HepG2 (cell line): ENCODE measurements at regions not wholly inside any gene's neighbourhood (a gene's known extent, or its start where the extent isn't known, plus 50 kb on each side); places are given as distances from the start of the nearest gene placed in this dataset.

Experiments
- ATAC-seq: fragments of 200-7000 bp; cut with Tn5 transposase; 3 replicates; pipeline ENCODE4 v1.9.1; 2020; ENCODE audit warnings: mild to moderate bottlenecking, moderate library complexity
- BruUV-seq: library from RNA; stranded (reverse); fragments of 400-500 nt; replicated peaks from 2 replicates; lab custom pipeline; 2021; lab: Mats Ljungman, UMichigan
- CTCF ChIA-PET: fragments of 300-600 bp; formaldehyde crosslinking; extraction: SDS; loops from one replicate; lab custom pipeline; 2021; ENCODE audit warnings: low total read pairs, inconsistent platforms, low intra/inter-chr PET ratio; lab: Yijun Ruan, JAX
- POLR2A ChIA-PET: fragments of 350-600 bp; sonication (Branson Sonifier 250); formaldehyde crosslinking; loops from one replicate; lab custom pipeline; 2020; ENCODE audit warnings: antibody characterized with exemption, inconsistent platforms; lab: Yijun Ruan, JAX
- DNase-seq: peaks from one replicate; pipeline ENCODE4 v3.0.0-alpha.2; 2015; ENCODE audit warnings: low spot score
- FAIRE-seq: peaks from 3 replicates; lab custom pipeline; 2011; peaks lifted over from hg19 to GRCh38; lab: Jason Lieb, UNC
- H2AFZ ChIP-seq: one replicate; pipeline ENCODE4 v1.6.1; 2011; ENCODE audit warnings: low read length, inconsistent platforms
- H3K27ac ChIP-seq: fragments of 300-600 bp; 3 replicates; pipeline ENCODE4 v1.8.0; 2011; ENCODE audit warnings: mixed run types, mild to moderate bottlenecking, mixed read lengths, low read length, inconsistent platforms; ENCODE audit not compliant: insufficient read depth; ENCODE audit errors: extremely low read length
- H3K27me3 ChIP-seq, 2 experiments: fragments of 200-600 bp in 1 of 2; 2 replicates in 1 of 2; 3 replicates in 1 of 2; pipeline versions ENCODE4 v1.6.0 to v1.8.0; 2011; ENCODE audit warnings: low read length in 2 of 2, mild to moderate bottlenecking in 2 of 2, moderate library complexity in 2 of 2, inconsistent platforms in 1 of 2; ENCODE audit not compliant: insufficient read depth in 2 of 2, control insufficient read depth in 1 of 2
- H3K36me3 ChIP-seq, 2 experiments: fragments of 200-600 bp in 1 of 2; replicated peaks in 1 of 2; 2 replicates in 1 of 2; 3 replicates in 1 of 2; pipeline versions ENCODE4 v1.5.1 to v1.8.0; 2011; ENCODE audit warnings: low read length in 2 of 2, inconsistent platforms in 1 of 2; ENCODE audit not compliant: insufficient read depth in 2 of 2, control insufficient read depth in 1 of 2
- H3K4me1 ChIP-seq: 2 replicates; pipeline ENCODE4 v1.5.1; 2012; ENCODE audit warnings: low read length, inconsistent platforms; ENCODE audit not compliant: insufficient read depth
- H3K4me2 ChIP-seq: 2 replicates; pipeline ENCODE4 v1.6.0; 2011; ENCODE audit warnings: low read depth, low read length, inconsistent platforms
- H3K4me3 ChIP-seq, 3 experiments: fragments of 200-600 bp in 1 of 3; sonication (generic), shearing (Covaris generic) in 1 of 3; replicated peaks in 1 of 3; 2 replicates each; pipeline ENCODE4 v1.5.1; 2011 to 2016; ENCODE audit warnings: low read length in 3 of 3, inconsistent platforms in 2 of 3, low read depth in 2 of 3, mild to moderate bottlenecking in 2 of 3, control low read depth in 1 of 3, mixed read lengths in 1 of 3; ENCODE audit not compliant: insufficient read depth in 1 of 3
- H3K79me2 ChIP-seq: one replicate; pipeline ENCODE4 v1.6.1; 2011; ENCODE audit warnings: low read length, inconsistent platforms; ENCODE audit not compliant: insufficient read depth
- H3K9ac ChIP-seq: 2 replicates; pipeline ENCODE4 v1.6.0; 2011; ENCODE audit warnings: mild to moderate bottlenecking, low read depth, low read length, inconsistent platforms; ENCODE audit not compliant: insufficient read depth
- H3K9me3 ChIP-seq: 2 replicates; pipeline ENCODE4 v1.5.1; 2012; ENCODE audit warnings: mild to moderate bottlenecking, low read length
- H4K20me1 ChIP-seq: 2 replicates; pipeline ENCODE4 v1.6.0; 2011; ENCODE audit warnings: inconsistent platforms, mild to moderate bottlenecking, low read length, moderate library complexity; ENCODE audit not compliant: insufficient read depth
- GATAD1 ChIP-seq: IDR thresholded peaks from 2 replicates; pipeline ENCODE4 v1.6.1; 2016; ENCODE audit warnings: missing genetic modification reagents, missing compliant biosample characterization
- HDAC1 ChIP-seq: sonication (generic); formaldehyde crosslinking; IDR thresholded peaks from 2 replicates; pipeline ENCODE4 v1.5.1; 2020; ENCODE audit warnings: mild to moderate bottlenecking, missing genetic modification reagents
- KDM5A ChIP-seq: fragments of 200-600 bp; sonication (generic); IDR thresholded peaks from 2 replicates; pipeline ENCODE4 v1.7.0; 2018; ENCODE audit warnings: antibody characterized with exemption, mild to moderate bottlenecking, low read length, borderline replicate concordance
- MAFF ChIP-seq: IDR thresholded peaks from 2 replicates; pipeline ENCODE4 v1.6.1; 2011; ENCODE audit warnings: low read depth, low read length, improper control_type of control experiment
- NCOA2 ChIP-seq: sonication (generic); formaldehyde crosslinking; IDR thresholded peaks from 2 replicates; pipeline ENCODE4 v1.8.0; 2022; ENCODE audit warnings: inconsistent platforms
- RORA ChIP-seq: sonication (generic); formaldehyde crosslinking; IDR thresholded peaks from 2 replicates; pipeline ENCODE4 v1.5.0; 2020; ENCODE audit warnings: mild to moderate bottlenecking, missing genetic modification reagents, moderate library complexity
- SMARCC2 ChIP-seq: fragments of 450-650 bp; IDR thresholded peaks from 2 replicates; pipeline ENCODE4 v1.6.1; 2017; ENCODE audit warnings: antibody characterized with exemption, mild to moderate bottlenecking
- SRF ChIP-seq: IDR thresholded peaks from 2 replicates; pipeline ENCODE4 v1.6.1; 2011; ENCODE audit warnings: mild to moderate bottlenecking, low read depth, low read length, moderate library complexity
- TMF1 ChIP-seq: sonication (generic); formaldehyde crosslinking; IDR thresholded peaks from 2 replicates; pipeline ENCODE4 v1.8.1; 2022; ENCODE audit warnings: low read depth, missing genetic modification reagents
- ZNF510 ChIP-seq: sonication (generic); formaldehyde crosslinking; IDR thresholded peaks from 2 replicates; pipeline ENCODE4 v1.4.0; 2020; ENCODE audit warnings: low read depth, mild to moderate bottlenecking, missing genetic modification reagents
- ZNF891 ChIP-seq: sonication (generic); formaldehyde crosslinking; IDR thresholded peaks from 2 replicates; pipeline ENCODE4 v1.5.0; 2020; ENCODE audit warnings: mild to moderate bottlenecking, missing genetic modification reagents
- WGBS: methylation state at CpG from one replicate; pipeline ENCODE4 v1.1.6; 2017; ENCODE audit warnings: low lambda C conversion rate; 5-methylcytosine and 5-hydroxymethylcytosine counted together
- in situ Hi-C: cut with HindIII; loops from 2 replicates; pipeline ENCODE4 v1.10.0; 2017; ENCODE audit warnings: low pct_unique_long_range_greater_than_20kb; ENCODE audit not compliant: extremely low pct_ligation_motif_present
- intact Hi-C: fragments of 100-400 bp; cut with micrococcal nuclease; formaldehyde crosslinking; loops from one replicate; pipeline ENCODE4 v1.10.0; 2022; ENCODE audit not compliant: unreplicated experiment
- TF ChIP-seq, protein P1 (sequence below): sonication (generic); formaldehyde crosslinking; IDR thresholded peaks from 2 replicates; pipeline ENCODE4 v1.5.1; 2020; ENCODE audit warnings: missing genetic modification reagents, mild to moderate bottlenecking, borderline replicate concordance
- TF ChIP-seq, protein P2 (sequence below): sonication (generic); formaldehyde crosslinking; IDR thresholded peaks from 2 replicates; pipeline ENCODE4 v1.4.0; 2020; ENCODE audit warnings: missing genetic modification reagents
- TF ChIP-seq, protein P3 (sequence below): sonication (generic); formaldehyde crosslinking; IDR thresholded peaks from 2 replicates; pipeline ENCODE4 v1.9.0; 2022; ENCODE audit warnings: low read depth, missing genetic modification reagents
- TF ChIP-seq, protein P4 (sequence below): sonication (generic); formaldehyde crosslinking; IDR thresholded peaks from 2 replicates; pipeline ENCODE4 v1.4.0; 2020; ENCODE audit warnings: mild to moderate bottlenecking, missing genetic modification reagents
- TF ChIP-seq, protein P5 (sequence below): conservative IDR thresholded peaks from 2 replicates; pipeline ENCODE4 v1.6.1; 2018; ENCODE audit warnings: missing genetic modification reagents

DNA sequence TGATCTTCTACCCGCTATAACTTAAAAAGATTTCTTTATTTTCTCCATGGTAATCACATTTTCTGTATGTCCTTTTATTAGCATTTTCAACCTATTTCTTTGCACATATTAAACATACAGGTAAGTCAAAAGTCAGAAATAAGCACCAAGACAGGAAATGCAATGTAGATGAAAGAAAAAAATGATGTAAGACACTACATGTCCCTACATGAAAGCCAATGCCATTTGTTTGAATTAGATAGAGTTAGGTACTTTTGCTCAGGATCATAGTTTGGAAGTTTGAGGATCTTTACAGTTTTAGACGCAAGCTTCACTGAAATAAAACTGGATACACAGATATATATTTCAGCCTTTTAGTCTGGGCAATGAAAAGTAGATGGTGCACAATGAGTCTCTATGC is 453.1 kb upstream of the MEF2C start:
- no peak for DNase-seq
- Histone ChIP-seq H3K27ac (no peak overlapping the region), H3K9ac (no peak overlapping the region), H3K27me3 (no peaks in the 10 kb centered on the region), H3K4me3 (no peak overlapping the region), H2AFZ (no peak overlapping the region), H4K20me1 (no peaks in the 10 kb centered on the region), H3K4me2 (no peak overlapping the region), H3K79me2 (no peaks in the 10 kb centered on the region), H3K4me1 (no peaks in the 10 kb centered on the region), H3K9me3 (no peaks in the 10 kb centered on the region), H3K36me3 (no peaks in the 10 kb centered on the region)
- WGBS: 2% methylated on average over 2 of the region's 2 CpGs
- CTCF ChIA-PET: no interaction called here
- intact Hi-C loops (no loop called here), in situ Hi-C loops (no loop called here)
- ATAC-seq: no peak
- POLR2A ChIA-PET: no interaction called here
- no TSS peak for BruUV-seq
- no peak for FAIRE-seq
- TF ChIP-seq SMARCC2 (no peak), ZNF891 (CRISPR knock-in tag) (no peak), HDAC1 (CRISPR knock-in tag) (no peak), MAFF (no peak), SRF (no peak), TMF1 (CRISPR knock-in tag) (no peak), NCOA2 (CRISPR knock-in tag) (no peak), KDM5A (no peak), ZNF510 (CRISPR knock-in tag) (no peak), GATAD1 (CRISPR knock-in tag) (no peak), RORA (CRISPR knock-in tag) (no peak)
- TF ChIP-seq, protein P1, sequence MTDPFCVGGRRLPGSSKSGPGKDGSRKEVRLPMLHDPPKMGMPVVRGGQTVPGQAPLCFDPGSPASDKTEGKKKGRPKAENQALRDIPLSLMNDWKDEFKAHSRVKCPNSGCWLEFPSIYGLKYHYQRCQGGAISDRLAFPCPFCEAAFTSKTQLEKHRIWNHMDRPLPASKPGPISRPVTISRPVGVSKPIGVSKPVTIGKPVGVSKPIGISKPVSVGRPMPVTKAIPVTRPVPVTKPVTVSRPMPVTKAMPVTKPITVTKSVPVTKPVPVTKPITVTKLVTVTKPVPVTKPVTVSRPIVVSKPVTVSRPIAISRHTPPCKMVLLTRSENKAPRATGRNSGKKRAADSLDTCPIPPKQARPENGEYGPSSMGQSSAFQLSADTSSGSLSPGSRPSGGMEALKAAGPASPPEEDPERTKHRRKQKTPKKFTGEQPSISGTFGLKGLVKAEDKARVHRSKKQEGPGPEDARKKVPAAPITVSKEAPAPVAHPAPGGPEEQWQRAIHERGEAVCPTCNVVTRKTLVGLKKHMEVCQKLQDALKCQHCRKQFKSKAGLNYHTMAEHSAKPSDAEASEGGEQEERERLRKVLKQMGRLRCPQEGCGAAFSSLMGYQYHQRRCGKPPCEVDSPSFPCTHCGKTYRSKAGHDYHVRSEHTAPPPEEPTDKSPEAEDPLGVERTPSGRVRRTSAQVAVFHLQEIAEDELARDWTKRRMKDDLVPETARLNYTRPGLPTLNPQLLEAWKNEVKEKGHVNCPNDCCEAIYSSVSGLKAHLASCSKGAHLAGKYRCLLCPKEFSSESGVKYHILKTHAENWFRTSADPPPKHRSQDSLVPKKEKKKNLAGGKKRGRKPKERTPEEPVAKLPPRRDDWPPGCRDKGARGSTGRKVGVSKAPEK (CRISPR knock-in tag): no peak
- TF ChIP-seq, protein P2, sequence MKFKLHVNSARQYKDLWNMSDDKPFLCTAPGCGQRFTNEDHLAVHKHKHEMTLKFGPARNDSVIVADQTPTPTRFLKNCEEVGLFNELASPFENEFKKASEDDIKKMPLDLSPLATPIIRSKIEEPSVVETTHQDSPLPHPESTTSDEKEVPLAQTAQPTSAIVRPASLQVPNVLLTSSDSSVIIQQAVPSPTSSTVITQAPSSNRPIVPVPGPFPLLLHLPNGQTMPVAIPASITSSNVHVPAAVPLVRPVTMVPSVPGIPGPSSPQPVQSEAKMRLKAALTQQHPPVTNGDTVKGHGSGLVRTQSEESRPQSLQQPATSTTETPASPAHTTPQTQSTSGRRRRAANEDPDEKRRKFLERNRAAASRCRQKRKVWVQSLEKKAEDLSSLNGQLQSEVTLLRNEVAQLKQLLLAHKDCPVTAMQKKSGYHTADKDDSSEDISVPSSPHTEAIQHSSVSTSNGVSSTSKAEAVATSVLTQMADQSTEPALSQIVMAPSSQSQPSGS (CRISPR knock-in tag): no peak
- TF ChIP-seq, protein P3, sequence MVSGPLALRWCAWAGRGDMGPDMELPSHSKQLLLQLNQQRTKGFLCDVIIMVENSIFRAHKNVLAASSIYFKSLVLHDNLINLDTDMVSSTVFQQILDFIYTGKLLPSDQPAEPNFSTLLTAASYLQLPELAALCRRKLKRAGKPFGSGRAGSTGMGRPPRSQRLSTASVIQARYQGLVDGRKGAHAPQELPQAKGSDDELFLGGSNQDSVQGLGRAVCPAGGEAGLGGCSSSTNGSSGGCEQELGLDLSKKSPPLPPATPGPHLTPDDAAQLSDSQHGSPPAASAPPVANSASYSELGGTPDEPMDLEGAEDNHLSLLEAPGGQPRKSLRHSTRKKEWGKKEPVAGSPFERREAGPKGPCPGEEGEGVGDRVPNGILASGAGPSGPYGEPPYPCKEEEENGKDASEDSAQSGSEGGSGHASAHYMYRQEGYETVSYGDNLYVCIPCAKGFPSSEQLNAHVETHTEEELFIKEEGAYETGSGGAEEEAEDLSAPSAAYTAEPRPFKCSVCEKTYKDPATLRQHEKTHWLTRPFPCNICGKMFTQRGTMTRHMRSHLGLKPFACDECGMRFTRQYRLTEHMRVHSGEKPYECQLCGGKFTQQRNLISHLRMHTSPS (CRISPR knock-in tag): no peak
- TF ChIP-seq, protein P4, sequence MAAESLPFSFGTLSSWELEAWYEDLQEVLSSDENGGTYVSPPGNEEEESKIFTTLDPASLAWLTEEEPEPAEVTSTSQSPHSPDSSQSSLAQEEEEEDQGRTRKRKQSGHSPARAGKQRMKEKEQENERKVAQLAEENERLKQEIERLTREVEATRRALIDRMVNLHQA (CRISPR knock-in tag): no peak
- TF ChIP-seq, protein P5, sequence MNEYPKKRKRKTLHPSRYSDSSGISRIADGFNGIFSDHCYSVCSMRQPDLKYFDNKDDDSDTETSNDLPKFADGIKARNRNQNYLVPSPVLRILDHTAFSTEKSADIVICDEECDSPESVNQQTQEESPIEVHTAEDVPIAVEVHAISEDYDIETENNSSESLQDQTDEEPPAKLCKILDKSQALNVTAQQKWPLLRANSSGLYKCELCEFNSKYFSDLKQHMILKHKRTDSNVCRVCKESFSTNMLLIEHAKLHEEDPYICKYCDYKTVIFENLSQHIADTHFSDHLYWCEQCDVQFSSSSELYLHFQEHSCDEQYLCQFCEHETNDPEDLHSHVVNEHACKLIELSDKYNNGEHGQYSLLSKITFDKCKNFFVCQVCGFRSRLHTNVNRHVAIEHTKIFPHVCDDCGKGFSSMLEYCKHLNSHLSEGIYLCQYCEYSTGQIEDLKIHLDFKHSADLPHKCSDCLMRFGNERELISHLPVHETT: no peak
